NCI-H146 treated with DMSO at 0.1 percent for 48 hours (cell line): ENCODE measurements at regions not wholly inside any gene's neighbourhood (a gene's known extent, or its start where the extent isn't known, plus 50 kb on each side); places are given as distances from the start of the nearest gene placed in this dataset.
A peak's percentile ranks its signal among the peaks of the same experiment; 100 is the strongest.

Source experiments
- DNase-seq: peaks from one replicate; lab custom pipeline; 2025; ENCODE audit not compliant: unreplicated experiment; lab: John Stamatoyannopoulos, UW

DNA sequence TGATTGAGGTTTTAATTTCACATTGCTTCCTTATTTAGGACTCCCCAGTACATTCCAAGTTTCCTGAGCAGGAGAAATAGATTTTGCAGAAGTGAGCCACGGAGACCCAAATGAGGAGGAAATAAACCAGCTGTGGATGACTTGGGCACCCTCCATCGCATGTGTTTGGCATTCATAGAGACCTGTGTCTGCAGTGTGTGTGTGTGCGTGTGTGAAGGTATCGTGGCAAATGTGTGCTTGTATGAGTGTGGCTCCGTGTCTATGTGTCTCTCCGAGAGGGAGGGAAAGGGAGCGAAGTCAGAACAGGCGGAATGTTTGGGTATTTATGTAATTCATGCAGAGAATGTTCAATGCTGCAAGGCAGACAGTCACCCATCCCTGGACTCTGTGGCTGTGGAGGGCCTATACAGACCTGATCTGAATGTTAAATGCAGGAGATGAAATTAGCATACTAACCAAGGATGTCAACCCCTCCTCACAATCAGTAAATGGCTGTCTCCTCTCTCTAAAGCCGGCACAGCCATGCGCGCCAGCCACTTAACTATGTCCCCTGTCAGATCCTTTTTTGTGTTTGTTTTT, 186.0 kb upstream of the ZFHX3 start:
- DNase-seq: no peak

DNA sequence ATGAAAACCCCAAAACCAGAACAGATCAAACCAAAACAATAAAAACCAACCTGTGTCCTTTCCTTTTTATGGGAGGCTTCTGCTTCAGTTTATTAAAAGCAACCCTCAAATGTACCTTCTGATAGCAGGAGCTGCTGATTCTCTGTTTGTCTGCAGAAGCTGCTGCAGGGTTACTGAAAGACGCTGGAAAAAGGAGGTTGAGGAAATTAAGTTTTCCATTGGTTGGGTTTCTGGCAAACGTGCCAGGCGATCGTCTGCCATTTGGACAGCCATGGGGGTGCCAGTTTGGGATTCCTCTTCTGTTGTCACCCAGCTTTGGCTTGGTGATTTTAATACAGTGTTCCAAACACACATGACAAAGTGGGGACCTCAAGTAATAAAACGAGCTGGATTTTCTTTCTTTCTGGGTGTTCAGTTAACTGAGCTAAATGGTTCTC, 185.4 kb upstream of the ZFHX3 start:
- DNase-seq: no peak

DNA sequence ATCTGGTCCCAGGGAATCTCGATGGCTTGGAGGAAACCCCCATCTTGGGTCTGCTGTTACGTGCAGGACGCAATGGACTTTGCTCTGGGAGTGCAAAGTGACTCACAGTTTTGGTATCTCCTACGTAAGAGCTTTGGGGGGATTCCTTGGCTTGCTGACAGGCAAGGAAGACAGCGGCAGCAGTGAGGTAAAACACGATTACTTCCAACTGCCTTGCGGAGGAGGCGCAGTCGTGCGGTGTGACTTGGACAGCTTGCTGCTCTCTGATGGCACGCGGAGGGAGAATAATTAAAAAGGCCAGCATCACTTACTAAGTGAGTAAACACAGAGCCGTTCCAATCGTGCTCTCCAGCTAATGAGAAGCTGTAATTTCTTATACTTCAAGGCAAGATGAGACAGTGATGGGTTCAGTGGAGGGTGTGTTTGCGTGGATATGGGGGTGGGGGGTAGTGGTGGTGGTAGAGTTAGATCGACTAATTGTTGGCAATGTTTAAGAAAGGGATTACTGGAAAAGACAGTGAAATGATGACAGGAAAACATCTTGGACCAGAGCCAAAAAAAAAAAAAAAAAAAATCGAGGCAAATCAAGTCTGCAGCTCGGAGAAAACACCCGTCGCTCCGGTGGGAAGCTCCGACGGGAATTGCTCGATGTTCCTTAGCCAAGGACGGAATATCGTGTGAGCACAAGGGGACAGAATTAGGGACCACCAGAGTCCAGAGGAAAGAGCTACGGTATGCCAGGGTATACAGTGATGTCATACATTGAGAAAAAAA, 184.8 kb upstream of the ZFHX3 start:
- no peak for DNase-seq

DNA sequence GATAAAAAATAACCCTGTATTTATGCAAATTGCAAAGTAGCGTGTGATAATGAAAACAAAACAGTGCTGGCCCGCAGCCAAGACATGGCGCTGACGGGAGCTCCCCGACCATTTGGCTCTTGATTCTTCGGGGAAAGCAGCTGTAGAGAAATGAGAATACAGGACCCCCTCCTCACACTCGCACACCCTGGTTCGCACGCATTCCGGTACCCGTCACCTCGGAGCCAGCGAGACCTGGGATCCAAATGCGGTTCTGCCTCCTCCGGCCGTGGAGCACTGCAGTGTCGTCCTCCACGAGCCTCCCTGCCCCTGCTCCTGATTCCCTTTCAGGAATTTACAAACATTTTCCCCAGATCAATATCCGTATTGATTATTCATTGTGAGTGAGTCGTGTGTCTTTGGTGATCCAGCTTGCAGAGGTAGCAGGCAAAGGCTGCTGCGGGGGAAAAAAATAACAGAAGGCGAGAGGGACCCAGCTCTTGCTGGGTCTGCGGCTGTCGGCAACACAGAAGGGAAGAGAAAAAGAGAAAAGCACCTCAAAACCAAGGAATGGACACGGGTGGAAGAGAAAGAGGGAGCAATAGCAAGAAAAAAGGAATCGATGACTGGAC, 184.1 kb upstream of the ZFHX3 start:
- DNase-seq: no peak

DNA sequence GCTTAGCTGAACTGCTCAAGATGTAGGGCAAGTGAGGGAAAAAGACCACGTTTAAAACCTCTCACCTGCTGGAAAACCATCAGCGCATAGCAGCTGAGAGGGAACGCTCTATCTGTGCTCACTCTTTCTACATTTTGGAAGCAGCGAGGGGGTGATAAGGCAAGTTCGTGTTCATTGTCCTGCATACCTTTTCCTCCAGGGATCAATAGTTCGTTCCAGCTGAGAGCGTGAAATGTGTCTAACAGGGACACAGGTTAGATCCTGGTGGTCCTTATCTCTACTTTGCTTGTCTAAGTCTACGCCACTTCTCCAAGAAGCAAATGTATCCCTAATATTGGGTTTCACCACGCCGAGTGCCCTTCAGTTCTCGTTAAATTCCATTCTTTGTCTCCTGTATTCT, 183.5 kb upstream of the ZFHX3 start:
- no peak for DNase-seq

DNA sequence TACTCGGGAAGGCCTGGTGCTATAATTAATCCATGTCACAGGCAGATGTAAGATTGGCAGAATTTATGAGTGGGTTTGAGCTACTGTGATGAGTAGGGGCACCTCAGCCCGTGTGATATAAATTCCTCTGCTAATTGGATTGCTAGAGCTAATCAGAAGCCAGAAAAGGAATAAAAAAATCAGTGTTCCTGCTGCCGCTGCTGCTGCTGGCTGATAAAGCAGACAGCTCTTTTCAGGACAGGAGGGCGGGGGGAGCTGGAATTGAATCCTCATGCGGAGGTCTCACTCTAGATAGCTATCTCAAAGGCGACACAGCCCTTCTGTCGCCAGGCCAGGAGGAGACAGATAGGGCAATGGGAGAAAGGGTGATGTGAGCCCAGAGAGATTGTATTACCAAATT, 182.7 kb upstream of the ZFHX3 start:
- DNase-seq: no peak

DNA sequence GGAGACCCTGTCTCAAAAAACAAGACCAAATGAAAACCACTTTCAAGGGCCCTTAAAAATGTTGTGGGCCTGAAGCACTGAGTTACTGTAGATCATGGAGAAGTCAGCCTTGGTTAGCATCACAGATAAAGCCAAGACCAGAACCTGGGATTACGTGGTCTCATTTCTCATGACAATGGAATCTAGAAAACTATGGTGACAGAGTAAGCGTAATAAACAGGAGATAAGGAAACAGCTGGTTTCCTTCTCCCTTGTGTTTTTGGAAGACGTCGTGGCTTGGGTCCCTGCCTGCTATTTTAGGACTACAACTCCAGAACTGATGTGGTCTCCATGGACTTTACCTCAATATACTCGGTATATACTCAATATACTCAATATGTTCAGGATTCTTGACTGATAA, 180.7 kb upstream of the ZFHX3 start:
- DNase-seq: no peak

DNA sequence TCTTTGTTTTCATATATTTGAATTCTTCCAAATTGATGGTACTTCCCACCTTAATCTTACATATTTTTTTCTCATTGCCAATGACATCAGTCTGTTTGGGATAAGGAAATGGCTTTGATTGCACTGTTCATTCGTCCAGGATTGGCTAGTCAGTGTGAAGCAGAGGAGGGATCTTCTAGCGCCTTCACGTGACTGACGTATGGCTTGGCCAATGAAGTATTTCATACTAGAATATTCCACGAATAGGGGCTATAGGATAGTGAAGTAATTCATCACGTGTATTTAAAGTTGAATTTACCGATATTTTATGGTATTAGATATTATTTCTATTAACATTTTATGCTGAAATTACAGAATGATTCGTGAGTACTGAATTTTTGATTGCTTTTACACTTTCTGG, 178.7 kb upstream of the ZFHX3 start:
- no peak for DNase-seq

DNA sequence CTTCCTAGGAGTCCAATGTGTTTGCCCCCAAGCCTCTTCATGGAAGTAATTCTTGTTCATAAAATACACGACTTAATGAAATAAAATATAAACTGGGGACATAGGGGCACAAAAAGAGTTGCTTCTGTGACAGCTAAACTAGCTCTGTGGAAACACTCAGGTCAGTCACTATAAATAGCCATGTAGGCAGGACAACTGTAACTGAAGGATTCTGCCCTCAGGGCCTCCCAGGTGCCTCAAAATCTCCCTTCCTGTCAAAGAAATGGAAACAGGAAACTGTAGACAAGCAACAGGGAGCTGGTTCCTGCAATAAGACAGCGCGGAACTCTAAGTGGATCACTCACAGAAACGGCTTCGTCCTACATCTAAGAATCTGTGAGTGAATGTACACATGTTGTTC, 178.1 kb upstream of the ZFHX3 start:
- DNase-seq: no peak

DNA sequence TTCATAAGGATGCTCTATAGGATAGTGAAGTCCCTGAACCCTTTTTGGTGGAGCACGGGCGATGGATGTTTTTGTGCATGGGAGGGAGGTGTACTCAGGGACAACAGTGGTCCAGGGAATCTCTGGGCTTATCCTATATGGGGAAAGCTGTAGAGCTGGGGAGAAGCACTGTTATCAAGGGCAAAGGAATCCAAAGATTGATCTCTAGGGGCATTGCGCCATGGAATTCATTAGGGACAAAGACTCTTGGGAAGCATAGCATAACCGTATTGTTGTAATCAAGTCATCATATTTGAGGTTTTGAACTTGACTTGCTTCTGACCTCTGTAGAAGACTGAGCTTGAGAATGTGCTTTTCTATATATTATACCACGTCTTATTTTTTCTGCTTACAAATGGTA, 172.9 kb upstream of the ZFHX3 start:
- DNase-seq: no peak

DNA sequence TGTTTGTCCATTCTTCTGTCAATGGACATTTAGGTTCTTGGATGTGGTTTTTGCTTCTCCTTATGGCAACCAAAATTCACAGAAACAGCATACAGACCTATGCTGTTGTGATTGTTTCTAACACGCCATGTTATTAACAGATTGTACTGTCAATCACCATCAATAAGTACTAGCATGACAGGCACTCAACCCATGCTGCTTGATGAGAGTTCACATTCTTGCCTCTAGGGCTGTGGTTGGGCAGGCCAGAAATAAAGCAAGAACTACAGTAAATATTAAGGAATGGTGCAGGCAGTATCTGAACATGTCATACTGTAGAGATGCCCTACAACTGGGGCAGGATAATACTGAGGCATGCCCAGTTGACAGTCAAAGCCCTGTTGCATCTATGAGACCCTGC, 171.2 kb upstream of the ZFHX3 start:
- DNase-seq: no peak

DNA sequence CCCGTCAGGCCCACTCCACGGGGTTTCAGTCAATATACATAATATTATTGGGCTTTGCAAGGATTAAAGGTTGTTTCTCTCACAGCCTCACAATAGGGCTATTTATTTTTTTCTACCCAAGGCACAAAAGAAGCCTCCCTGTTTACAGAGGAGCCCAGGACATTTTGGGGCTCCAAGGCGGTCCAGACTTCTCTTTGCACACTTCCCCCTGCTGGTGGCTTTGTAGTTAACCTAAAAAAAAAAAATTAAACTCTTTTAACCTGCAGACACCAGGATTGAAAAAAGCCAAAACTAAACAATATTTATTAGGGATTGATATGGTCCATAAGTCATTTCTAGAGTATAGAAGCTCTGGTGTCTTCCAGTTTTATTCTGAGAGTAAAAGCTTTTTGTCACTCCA, 169.7 kb upstream of the ZFHX3 start:
- DNase-seq: no peak

DNA sequence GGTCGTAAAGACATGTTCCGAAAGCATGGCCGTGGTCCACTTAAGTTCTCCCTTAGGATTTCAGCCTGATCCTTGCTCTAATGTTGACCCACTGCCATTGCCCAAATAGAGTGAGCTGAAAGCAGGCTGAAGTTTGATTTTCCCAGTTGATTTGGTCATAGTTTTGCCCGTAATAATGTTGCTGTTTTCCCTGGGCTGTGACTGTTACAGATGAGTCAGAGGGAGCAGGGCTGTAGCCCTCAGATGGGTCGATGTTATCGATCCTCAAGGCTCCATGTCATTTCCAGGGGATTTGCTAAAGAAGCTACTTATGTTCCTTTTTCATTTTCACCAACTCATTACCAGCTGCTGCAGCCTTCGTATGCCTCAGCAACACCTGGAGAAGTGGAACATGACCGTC, 169.0 kb upstream of the ZFHX3 start:
- no peak for DNase-seq

DNA sequence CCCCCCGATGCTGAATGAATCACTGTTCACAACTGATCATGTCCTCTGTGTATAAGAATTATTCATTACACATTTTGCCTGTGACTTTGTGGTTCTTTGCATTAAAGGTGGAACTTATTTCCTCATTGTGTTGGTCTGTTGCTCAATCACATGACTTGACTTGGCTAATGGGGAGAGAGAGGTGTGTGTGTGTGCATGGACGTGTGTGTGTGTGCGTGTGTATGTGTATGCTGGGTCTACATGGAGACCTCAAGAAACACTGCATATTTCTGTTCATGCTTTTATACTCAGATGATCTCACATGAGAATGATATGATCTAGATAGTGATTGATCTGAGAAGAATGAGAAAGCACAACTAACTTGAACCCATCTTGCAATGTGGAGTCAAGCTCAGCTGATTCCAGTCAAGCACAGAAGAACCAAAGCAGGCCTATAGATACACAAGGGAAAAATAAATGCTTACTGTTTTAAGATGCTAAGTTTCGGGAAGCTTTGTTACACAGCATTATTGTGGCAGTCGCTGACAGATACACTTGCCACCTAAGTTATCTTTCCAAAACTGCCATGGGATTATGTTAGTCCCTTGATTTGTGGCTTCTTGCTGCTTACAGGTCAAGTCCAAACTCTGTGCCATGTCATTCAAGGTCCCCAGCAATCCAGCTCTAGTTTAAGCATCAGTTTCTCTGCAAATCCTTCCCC, 167.9 kb upstream of the ZFHX3 start:
- no peak for DNase-seq

DNA sequence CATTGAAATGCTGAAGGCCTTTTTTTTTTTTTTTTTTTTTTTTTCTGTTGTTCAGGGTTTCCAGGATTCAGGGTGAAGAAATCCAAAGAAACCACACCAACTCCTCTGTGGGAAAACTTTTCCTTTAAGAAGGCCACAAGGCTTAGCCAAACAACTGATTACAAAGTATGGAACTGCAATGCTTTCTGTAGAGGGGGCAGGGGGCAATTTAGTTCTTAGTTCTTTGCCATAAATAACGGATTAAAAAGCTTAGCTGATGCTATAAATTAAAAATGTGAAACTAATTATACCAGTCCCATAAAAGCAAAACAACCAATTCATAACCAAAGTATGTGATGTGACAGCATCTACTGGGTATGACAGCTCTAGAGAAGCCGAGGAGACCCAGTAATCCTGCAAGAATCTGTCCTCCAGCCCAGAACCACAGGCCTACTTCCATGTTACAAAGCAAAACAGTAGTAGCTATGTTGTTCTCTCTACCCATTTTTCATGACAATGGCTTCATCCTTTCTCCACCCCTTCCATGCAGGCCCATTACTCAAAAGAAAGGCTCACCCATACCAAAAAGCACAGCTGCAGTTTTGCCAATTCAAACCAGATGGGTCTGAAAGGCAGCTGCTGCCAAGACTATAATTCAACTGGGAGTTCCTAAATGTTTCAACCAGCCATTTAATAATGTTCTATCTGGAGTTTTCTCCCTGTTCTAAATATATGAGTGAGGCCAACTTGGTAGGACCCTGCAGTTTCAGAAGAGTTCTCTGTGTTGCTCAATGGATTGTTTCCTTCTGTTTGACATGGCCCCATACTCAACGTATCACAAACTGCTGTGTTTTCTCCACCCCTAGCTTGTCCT, 167.1 kb upstream of the ZFHX3 start:
- DNase-seq: no peak

DNA sequence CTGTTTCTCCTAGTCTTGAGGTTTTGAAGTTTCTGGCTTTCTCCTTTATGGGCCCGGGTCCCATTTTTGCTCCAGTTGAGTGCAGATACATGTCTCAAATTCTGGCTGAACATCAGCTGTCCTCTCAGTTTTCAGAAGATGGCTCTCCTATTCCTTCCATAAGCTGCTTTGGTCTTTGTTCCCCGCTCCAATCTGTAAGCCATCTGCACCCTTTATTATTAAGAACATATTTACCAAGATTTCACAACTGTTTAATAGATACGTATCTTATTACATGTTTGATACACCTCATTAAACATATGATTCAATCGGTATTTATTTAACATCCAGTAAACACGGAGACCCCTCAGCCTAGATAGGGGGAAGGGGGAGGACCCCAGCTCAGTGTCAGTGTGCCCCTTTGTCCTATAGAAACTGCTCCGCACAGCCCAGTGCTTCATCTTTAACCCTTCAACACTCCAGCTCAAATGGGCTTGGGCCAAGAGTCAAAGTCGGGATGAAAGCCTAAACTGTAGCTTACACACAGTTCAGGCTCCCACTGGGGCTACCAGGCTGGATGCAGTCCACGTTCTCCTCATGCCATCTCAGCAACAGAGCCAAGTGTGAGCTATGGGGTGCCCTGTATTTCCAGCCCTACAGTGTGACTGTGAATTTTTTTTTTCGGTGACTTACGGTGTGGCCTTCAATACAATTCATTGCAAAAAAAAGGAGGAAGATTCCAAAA, 166.0 kb upstream of the ZFHX3 start:
- peak; percentile 3 for DNase-seq

DNA sequence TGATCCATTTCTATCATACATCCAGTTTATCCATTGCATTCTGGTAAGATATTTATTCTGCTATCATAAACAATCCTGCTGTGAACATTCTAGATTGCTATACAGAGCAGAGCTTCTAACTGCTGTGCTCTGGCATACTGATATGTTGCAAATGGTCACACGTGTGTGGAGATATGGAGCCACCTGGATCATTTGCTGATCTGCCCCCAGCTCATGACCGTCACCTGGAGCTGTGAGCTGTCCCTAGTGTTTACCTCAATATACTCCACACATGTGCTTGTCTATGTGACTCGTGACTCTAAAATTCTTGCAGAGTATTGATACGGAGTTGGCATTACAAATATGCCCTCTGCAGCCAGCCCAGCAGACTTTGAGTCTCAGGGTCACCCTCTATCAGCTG, 164.5 kb upstream of the ZFHX3 start:
- no peak for DNase-seq

DNA sequence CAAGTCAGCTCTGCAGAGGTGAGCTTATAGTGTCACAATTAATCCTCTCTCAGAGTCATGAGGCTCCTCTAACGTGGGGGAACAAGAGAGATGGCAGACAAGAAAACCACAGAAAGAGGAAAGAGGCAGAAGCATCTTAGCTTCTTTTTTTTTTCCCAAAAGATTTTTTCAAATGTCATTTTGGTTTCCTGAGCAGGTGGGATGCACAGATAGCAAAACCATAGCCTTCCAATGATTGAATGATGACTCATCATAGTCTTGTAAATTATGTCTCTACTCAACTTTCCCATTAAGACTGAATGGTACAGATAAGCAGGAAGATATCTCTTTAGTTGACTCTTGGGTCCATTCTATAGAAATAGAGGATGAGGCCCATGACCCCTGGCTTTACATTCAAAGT, 162.8 kb upstream of the ZFHX3 start:
- no peak for DNase-seq

DNA sequence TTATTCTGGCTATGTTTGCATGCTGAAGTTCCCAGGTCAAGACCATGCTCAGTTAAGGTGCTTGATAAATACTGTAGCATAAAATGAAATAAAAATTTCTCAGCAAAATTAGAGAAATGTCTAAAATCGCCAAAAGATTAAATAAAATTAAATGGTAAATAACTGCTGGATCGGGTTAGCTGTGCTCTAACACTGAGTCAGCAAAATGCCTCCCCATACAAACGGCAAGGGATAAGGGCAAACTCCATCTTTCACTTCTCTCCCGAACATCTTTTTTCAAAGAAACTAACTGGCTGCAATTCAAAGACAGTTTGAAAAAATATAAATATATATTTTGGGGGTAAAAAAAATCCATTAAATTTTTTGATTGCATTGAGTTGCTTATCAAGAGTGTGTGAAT, 162.2 kb upstream of the ZFHX3 start:
- no peak for DNase-seq

DNA sequence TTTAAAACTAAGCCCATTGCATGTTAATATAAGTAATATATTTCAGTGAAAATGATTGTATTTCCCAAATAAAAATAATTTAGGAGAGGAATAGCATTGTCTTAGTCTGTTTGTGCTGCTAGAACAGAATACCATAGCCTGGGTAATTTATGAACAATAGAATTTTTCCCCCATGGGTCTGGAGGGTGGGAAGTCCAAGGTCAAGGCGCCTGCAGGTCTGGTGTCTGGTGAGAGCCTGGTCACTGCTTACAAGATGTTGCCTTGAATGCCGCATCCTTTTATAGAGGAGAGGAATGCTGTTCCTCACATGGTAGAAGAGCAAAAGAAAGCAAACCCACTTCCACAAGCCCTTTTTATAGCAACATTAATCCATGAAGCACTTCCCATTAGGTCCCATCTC, 161.3 kb upstream of the ZFHX3 start:
- DNase-seq: no peak
